NCI-H2107 treated with DMSO at 0.1 percent for 48 hours (cell line): ENCODE measurements at regions not wholly inside any gene's neighbourhood (a gene's known extent, or its start where the extent isn't known, plus 50 kb on each side); places are given as distances from the start of the nearest gene placed in this dataset.

Source experiments
- DNase-seq: peaks from one replicate; lab custom pipeline; 2025; ENCODE audit not compliant: unreplicated experiment; lab: John Stamatoyannopoulos, UW

GRCh38 chr11:29012507-29012906 lies 904.3 kb downstream of the METTL15 start:
- DNase-seq = no peak

DNA sequence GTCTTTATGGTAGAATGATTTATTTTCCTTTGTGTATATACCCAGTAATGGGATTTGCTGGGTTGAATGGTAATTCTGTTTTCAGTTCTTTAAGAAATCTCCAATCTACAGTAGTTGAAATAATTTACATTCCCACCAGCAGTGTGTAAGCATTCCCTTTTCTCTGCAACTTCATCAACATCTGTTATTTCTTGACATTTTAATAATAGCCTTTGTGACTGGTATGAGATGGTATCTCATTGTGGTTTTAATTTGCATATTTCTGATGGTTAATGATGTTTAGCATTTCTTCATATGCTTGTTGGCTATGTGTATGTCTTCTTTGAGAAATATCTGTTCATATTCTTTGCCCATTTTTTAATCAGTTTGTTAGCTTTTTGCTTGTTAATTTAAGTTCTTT lies 901.2 kb downstream of the METTL15 start:
- no peak for DNase-seq

DNA sequence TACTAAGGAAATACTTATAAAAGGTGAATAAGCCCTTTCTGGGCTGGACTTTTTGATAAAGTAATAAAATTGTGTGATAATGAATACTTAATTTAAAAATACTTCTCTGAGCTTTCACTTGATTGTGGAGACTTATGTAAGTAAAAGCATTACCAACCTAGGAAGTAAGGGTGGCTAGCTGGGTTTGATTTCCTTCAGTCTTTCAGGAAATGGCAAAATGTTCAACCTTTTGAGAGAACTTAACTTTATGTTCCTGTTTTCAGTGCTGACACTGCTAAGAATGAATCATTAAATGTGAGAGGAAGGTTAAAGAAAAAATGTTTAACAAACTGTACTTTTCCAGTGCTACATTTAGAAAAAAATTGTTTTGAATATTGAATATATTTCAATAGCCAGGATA lies 900.3 kb downstream of the METTL15 start:
- DNase-seq = no peak

- no peak for DNase-seq
Measured at GRCh38 chr11:29006668-29007067, 898.5 kb downstream of the METTL15 start.

DNA sequence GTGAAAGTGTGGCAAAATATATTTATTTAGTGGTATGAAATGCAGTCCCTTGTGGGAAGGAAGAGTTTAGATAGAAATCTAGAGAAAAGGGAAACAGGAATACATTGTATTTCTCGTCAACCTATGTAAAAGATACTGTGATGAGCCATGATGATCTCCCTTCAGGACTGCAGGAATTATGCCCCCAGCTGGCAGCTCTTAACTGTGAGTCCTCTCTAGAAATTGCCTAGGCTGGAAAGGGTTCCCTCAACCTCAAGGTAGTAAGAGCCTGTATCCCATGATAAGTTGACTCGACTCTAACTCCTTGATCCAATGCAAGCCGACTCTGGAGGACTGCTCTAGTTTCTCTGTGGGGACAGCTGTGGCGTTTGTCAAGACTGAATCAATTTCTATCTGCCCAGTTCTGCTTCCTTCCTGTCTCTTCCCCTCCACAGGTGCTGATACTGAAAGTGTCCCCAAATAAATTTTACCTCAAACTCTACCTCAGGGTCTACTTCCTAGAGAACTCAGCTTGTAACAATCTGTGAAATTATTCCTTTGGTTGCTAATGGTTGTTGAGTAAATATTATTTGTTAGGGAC lies 897.3 kb downstream of the METTL15 start:
- DNase-seq = no peak

DNA sequence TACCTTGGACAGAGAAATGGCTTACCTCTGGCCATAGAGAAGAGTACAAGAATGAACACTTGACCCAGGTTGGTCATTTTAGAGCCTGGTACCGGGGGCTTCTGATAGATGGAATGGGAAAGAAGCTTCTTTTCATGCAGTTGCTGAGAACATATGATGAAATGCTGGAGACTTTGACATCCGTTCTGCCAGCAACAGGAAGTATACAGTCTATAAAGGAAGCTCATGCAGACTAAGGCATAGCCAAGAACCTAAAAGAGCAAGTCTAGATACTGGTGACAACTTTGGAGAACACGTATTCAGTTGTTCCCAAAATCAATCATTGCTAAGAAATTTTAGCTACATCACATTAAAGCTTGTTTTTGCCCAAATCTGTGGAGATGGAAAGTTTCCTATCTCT lies 894.6 kb downstream of the METTL15 start:
- DNase-seq = no peak

GRCh38 chr11:28999620-29000019 lies 891.4 kb downstream of the METTL15 start:
- no peak for DNase-seq

DNA sequence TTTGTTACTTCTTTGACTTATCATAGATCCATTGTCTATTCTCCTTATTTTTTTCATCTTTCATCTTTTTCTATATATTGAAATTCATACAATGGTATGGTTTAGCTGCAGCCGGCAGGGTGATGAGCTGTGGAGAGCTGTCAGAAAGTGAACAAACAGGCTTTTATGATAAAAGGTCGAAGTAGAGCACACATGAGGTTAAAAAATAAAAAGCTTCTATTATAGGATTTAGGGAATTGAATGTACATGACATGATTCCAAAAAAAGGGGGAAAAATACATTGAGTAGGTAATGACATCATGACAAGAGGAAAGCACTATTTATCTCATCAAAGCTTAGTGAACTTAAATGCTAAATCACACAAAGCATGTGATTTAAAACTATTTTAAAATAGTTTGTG lies 884.8 kb downstream of the METTL15 start:
- no peak for DNase-seq

- DNase-seq = no peak
Measured at GRCh38 chr11:28984231-28984630, 876.0 kb downstream of the METTL15 start.

- no peak for DNase-seq
Measured at GRCh38 chr11:28983780-28984179, 875.6 kb downstream of the METTL15 start.

DNA sequence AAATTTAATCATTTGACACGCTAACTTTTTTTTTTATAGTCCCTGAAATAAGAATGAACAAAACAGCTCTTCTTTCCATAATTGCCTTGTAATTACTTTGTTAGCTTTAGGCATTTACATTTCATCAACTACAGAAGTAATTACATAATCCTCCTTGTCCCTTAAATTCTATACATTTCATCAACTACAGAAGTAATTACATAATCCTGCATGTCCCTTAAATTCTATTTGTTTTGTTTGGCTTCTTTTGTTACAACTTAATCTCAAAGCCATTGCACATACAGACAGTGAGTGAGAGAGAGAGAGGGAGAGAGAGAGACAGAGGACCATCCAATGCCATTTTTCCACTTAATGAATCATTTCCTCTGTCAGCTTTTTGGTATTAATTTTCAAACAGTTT lies 873.2 kb downstream of the METTL15 start:
- no peak for DNase-seq

DNA sequence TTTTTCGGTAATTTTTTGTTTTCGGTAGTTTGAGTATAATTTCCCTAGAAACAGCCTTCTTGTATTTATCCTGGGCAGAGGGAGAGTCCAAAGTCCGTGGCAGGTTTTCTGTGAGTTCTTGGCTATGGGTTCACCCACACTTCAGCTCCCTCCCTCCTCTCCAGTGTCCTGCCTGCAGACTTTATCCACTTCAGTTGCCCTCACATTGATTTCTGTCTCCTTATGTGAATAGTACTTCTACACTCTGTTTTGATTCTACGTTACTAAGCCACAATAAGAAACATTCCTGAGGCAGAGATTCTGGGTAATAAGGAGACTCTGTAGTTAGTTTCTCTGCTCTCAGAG lies 868.6 kb downstream of the METTL15 start:
- no peak for DNase-seq

GRCh38 chr11:28976012-28976800 lies 868.0 kb downstream of the METTL15 start:
- no peak for DNase-seq

GRCh38 chr11:28969832-28970231 lies 861.6 kb downstream of the METTL15 start:
- peak; percentile 50 for DNase-seq

- DNase-seq = no peak
Measured at GRCh38 chr11:28966951-28967350, 858.8 kb downstream of the METTL15 start.

DNA sequence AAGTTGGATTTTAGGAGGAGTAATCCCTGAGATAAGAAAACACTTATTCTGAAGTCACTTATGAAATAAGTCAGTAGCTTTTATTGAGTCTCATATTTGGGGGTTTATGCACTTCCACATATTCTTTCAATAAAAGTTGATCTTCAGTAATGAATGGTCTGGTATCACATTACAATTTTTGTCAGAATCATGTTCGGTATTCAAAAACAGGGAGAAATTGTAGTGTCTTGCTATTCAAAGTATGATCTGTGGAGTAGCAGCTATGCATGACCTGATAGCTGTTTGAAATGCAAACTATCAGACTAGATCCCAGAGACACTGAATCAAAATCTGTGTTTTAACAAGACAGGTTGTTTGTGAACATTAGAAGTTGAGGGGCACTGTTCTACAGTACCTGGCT lies 857.6 kb downstream of the METTL15 start:
- no peak for DNase-seq

DNA sequence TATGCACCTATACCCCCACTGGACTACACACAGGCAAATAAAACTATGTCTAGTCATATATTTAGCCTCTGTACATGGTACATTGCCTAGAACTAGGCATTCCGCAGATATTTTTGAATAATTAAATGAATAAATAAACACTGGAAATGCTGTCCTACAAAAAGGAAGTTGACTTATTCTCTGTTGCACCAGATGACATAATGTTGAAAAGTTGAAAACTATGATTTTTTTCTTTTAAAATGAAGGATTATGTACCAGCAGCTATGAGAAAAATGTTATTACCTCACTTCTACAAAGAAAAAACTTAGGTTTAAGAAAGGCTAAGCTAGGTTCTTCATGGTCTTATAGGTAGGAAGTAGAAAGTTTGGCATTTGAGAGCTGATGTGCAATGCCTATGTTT lies 856.6 kb downstream of the METTL15 start:
- no peak for DNase-seq

GRCh38 chr11:28963187-28963586 lies 855.0 kb downstream of the METTL15 start:
- DNase-seq = no peak

- no peak for DNase-seq
Measured at GRCh38 chr11:28962502-28962901, 854.3 kb downstream of the METTL15 start.

DNA sequence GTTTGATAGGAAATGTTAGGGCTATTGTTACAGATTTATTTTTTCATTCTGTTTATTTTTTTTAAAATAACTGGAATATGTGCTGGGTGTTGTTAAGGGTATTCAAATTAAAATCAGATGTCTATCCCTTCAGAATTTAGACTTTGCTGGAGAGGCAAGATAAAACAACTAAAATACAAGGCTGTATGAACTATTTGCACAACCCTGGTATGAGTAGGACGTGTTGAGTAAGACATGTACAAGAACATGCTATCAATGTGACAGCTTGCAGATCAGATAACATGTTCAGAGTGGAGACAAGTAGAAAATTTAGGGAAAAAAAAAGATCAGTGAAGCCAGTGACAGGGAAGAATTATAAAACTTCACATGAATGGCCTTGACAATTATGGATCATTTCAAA lies 853.5 kb downstream of the METTL15 start:
- no peak for DNase-seq

DNA sequence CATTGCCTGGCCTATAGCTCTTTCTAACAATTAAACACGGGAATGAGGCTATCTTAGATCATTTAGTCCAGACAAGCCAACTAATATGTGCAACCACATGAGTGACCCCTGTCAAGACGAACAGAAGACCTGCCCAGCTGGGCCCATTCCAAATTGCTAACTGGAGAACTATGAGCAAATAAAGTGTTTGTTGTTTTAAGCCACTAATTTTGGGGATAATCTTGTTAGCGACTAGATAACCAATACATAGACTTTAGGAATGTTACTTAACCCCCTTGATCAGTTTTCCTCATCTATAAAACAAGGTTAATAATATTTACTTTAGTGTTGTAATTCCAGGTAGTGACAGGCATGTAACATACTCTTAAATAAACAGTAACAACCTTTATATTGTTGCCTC lies 848.3 kb downstream of the METTL15 start:
- no peak for DNase-seq

DNA sequence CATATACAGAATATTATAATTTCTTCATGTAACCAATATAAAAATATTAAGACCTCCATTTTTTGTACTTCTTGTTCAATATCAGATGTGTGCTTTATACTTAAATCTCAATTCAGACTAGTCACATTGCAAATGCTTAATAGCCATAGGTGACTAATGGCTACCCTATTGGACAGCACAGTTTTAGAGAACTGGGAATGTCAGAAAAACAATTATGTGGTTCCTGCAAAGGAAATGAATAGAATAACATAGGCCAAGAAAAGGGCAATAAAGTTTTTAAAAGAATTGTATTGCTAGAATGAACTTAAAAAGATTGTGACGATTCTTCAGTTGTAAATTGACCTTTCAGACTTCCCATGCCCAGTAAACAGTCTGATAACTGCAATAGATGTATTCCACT lies 843.0 kb downstream of the METTL15 start:
- no peak for DNase-seq

DNA sequence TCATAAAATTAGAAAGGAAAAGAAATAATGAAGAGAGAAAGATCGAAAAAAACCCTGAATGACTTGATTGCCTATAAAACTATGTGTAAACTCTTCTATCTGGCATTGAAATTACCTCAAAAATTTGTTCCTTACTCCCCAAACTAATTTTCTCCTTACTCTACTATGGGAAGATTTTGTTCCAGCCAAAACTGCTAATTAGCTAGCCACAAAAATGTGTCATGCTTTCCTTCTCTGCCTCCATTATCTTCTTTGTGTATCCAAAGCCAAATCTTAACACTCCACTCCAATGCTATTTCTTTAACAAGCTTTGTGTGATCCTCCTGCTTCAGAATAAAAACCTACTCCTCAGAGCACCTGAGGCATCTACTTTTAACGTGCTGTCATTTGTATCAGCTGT lies 831.2 kb downstream of the METTL15 start:
- no peak for DNase-seq
